Left ventricle myocardium inferior (tissue), 1 donor: ENCODE measurements at regions not wholly inside any gene's neighbourhood (a gene's known extent, or its start where the extent isn't known, plus 50 kb on each side); places are given as distances from the start of the nearest gene placed in this dataset.

ENCODE experiments used
- DNase-seq: peaks from one replicate; pipeline ENCODE4 v3.0.0-alpha.2; 2020
- H3K27ac ChIP-seq: fragments of 200-600 bp; replicated peaks from 2 replicates; pipeline ENCODE4 v1.8.0; 2021
- H3K27me3 ChIP-seq: fragments of 200-600 bp; 2 replicates; pipeline ENCODE4 v1.8.0; 2021; ENCODE audit warnings: low read depth
- H3K36me3 ChIP-seq: fragments of 200-600 bp; 2 replicates; pipeline ENCODE4 v1.8.0; 2021
- H3K4me1 ChIP-seq: fragments of 200-600 bp; 2 replicates; pipeline ENCODE4 v1.8.0; 2021
- H3K4me3 ChIP-seq: fragments of 200-600 bp; 2 replicates; pipeline ENCODE4 v1.8.0; 2021; ENCODE audit warnings: mild to moderate bottlenecking, moderate library complexity
- H3K9me3 ChIP-seq: fragments of 200-600 bp; replicated peaks from 2 replicates; pipeline ENCODE4 v1.8.0; 2021
- CTCF ChIP-seq: fragments of 200-600 bp; IDR thresholded peaks from 2 replicates; pipeline ENCODE4 v1.8.0; 2021; ENCODE audit warnings: antibody characterized with exemption, mild to moderate bottlenecking, borderline replicate concordance
- intact Hi-C: fragments of 100-400 bp; cut with micrococcal nuclease; formaldehyde crosslinking; loops from one replicate; pipeline ENCODE4 v1.11.0; 2022
- donor health status: DM: no; HTN: yes; CAD: no; lungs with severe emphysema.

- Histone ChIP-seq H3K27me3 (no peaks in the 10 kb centered on the region), H3K36me3 (no peaks in the 10 kb centered on the region), H3K4me3 (no peak overlapping the region), H3K27ac (no peak overlapping the region), H3K4me1 (no peaks in the 10 kb centered on the region), H3K9me3 (peaks cover 3% of the 10 kb centered on the region)
- no peak for TF ChIP-seq CTCF
- DNase-seq, result no peak
- intact Hi-C loops, result no loop called here
These were observed 400.4 kb upstream of the TGFBR2 start for GRCh38 chr3:30206051-30206450.

DNA sequence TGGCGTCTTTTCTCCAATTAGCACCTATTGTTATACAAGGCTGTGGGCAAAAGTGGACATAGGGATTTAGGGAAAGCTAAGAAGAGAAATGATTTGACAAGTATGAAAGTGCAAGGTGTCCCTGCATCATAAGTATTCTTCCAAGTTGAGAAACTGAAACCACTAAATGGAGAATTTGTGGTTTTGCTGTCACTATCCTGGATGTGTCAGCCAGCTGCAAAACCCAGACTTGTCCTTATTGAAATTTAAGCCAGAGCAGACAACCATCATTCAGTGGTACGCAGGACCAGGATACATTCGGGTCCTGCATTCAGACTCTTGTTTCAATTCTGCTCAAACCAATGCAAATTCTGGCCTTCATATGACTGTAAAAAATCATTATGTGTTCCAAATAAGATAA lies 384.8 kb upstream of the TGFBR2 start:
- H3K27me3 ChIP-seq, result no peaks in the 10 kb centered on the region
- intact Hi-C loops, result no loop called here
- no peak overlapping the region for H3K27ac ChIP-seq
- no peak for TF ChIP-seq CTCF
- H3K36me3 ChIP-seq, result no peaks in the 10 kb centered on the region
- DNase-seq, result no peak
- H3K9me3 ChIP-seq, result peaks cover 5% of the 10 kb centered on the region
- H3K4me1 ChIP-seq, result peaks cover 9% of the 10 kb centered on the region
- H3K4me3 ChIP-seq, result no peak overlapping the region

GRCh38 chr3:30222441-30222840 lies 384.0 kb upstream of the TGFBR2 start:
- Histone ChIP-seq H3K4me1 (peaks cover 17% of the 10 kb centered on the region), H3K36me3 (no peaks in the 10 kb centered on the region), H3K27me3 (no peaks in the 10 kb centered on the region), H3K9me3 (peaks cover 5% of the 10 kb centered on the region), H3K27ac (no peak overlapping the region), H3K4me3 (no peak overlapping the region)
- no peak for TF ChIP-seq CTCF
- no peak for DNase-seq
- intact Hi-C loops, result no loop called here

- no peak overlapping the region for H3K27ac ChIP-seq
- no peaks in the 10 kb centered on the region for H3K36me3 ChIP-seq
- H3K9me3 ChIP-seq, result peaks cover 5% of the 10 kb centered on the region
- TF ChIP-seq CTCF, result no peak
- peaks cover 43% of the 10 kb centered on the region for H3K4me1 ChIP-seq
- no peak for DNase-seq
- no peaks in the 10 kb centered on the region for H3K27me3 ChIP-seq
- intact Hi-C loops, result no loop called here
- no peak overlapping the region for H3K4me3 ChIP-seq
These were observed 381.4 kb upstream of the TGFBR2 start for GRCh38 chr3:30225021-30225420.

- H3K4me1 ChIP-seq, result peaks cover 59% of the 10 kb centered on the region
- peaks cover 5% of the 10 kb centered on the region for H3K9me3 ChIP-seq
- H3K27ac ChIP-seq, result peak overlapping the region; percentile 78
- H3K4me3 ChIP-seq, result no peak overlapping the region
- no peaks in the 10 kb centered on the region for H3K27me3 ChIP-seq
- H3K36me3 ChIP-seq, result no peaks in the 10 kb centered on the region
- TF ChIP-seq CTCF, result no peak
- no peak for DNase-seq
- intact Hi-C loops, result no loop called here
These were observed 379.7 kb upstream of the TGFBR2 start for GRCh38 chr3:30226601-30227151.
